Esophagus squamous epithelium (tissue), 5 donors: ENCODE measurements at regions not wholly inside any gene's neighbourhood (a gene's known extent, or its start where the extent isn't known, plus 50 kb on each side); places are given as distances from the start of the nearest gene placed in this dataset.

Experiments
- DNase-seq: peaks from one replicate; lab custom pipeline; 2025; lab: John Stamatoyannopoulos, UW
- H3K27ac ChIP-seq, 4 donors: fragments of 200-600 bp; sonication (generic); one replicate each; pipeline ENCODE4 v1.5.1; 2016 to 2019; ENCODE audit warnings: mild to moderate bottlenecking in 1 of 4
- H3K27me3 ChIP-seq, 4 donors: fragments of 200-600 bp; sonication (generic); 1 replicate in 3 of 4; 2 replicates in 1 of 4; pipeline versions ENCODE4 v1.5.1 to v1.6.0; 2017 to 2021; ENCODE audit warnings: antibody characterized with exemption in 1 of 4
- H3K36me3 ChIP-seq, 3 donors: fragments of 200-600 bp; sonication (generic); one replicate each; pipeline ENCODE4 v1.5.1; 2016 to 2019
- H3K4me1 ChIP-seq, 3 donors: fragments of 200-600 bp; sonication (generic); one replicate each; pipeline ENCODE4 v1.5.1; 2017 to 2019
- H3K4me3 ChIP-seq, 4 donors: fragments of 200-600 bp; sonication (generic); 1 replicate in 3 of 4; 2 replicates in 1 of 4; pipeline ENCODE4 v1.5.1; 2016 to 2019; ENCODE audit warnings: mild to moderate bottlenecking in 2 of 4, moderate library complexity in 1 of 4
- H3K9me3 ChIP-seq, 3 donors: fragments of 200-600 bp; sonication (generic); one replicate each; pipeline ENCODE4 v1.5.1; 2016 to 2019
- CTCF ChIP-seq, 6 experiments: fragments of 450-650 bp in 4 of 6; fragments of 200-600 bp in 2 of 6; sonication (generic) in 2 of 6; IDR thresholded peaks; one replicate each; pipeline ENCODE4 v1.5.1; 2016 to 2019; ENCODE audit warnings: antibody characterized with exemption in 6 of 6, mild to moderate bottlenecking in 4 of 6, moderate library complexity in 4 of 6
- POLR2A ChIP-seq, 4 donors: fragments of 450-650 bp; IDR thresholded peaks; one replicate each; pipeline ENCODE4 v1.6.1; 2017; ENCODE audit warnings: antibody characterized with exemption in 4 of 4, mild to moderate bottlenecking in 4 of 4, moderate library complexity in 3 of 4
- WGBS, 2 donors: methylation state at CpG; one replicate each; pipeline ENCODE4 v1.1.5; 2018; 5-methylcytosine and 5-hydroxymethylcytosine counted together
- intact Hi-C: fragments of 100-400 bp; cut with DNase I; formaldehyde crosslinking; loops from one replicate; pipeline ENCODE4 v1.15.0; 2022
- donor health status: DM: yes; HTN: yes; CAD: no.

- Histone ChIP-seq H3K36me3 (no peaks in the 10 kb centered on the region), H3K9me3 (no peaks in the 10 kb centered on the region), H3K4me3 (no peak overlapping the region), H3K4me1 (no peaks in the 10 kb centered on the region), H3K27me3 (no peaks in the 10 kb centered on the region), H3K27ac (no peak overlapping the region)
- no peak for TF ChIP-seq CTCF (IDR thresholded peaks at IDR 0.05)
- no peak for TF ChIP-seq POLR2A (IDR thresholded peaks at IDR 0.05)
- WGBS, 2 donors: 85 to 91% methylated on average over 4 of the region's 4 CpGs
- intact Hi-C loops: no loop called here
- DNase-seq: no peak
Measured at GRCh38 chr2:58871469-58872142, 630.5 kb upstream of the FANCL start.

GRCh38 chr2:58870704-58871103, 629.6 kb upstream of the FANCL start:
- Histone ChIP-seq H3K4me1 (no peaks in the 10 kb centered on the region), H3K27me3 (no peaks in the 10 kb centered on the region), H3K36me3 (no peaks in the 10 kb centered on the region), H3K4me3 (no peak overlapping the region), H3K27ac (no peak overlapping the region), H3K9me3 (no peaks in the 10 kb centered on the region)
- intact Hi-C loops: no loop called here
- TF ChIP-seq POLR2A (IDR thresholded peaks at IDR 0.05) (no peak), CTCF (IDR thresholded peaks at IDR 0.05) (no peak)
- no peak for DNase-seq
- 45 to 60% methylated on average over 2 of the region's 2 CpGs for WGBS, 2 donors

DNA sequence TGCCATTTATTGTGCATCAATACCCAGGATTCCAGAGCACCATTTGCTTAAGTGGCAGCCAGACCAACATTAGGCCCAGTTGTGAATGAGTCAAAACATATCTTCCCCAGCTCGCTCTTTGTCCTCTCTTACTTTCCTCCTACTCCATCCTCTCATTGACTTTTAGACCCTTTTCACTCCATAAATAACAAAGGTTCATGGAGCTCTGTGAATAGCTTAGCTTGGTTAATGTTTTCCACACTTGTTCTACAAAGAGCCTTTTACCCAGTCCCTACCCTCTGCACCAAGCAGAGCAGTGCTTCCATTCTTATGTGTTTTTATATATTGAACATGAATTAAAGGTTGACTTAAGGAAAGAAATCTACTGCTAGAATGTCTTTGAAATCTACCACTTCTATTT, 625.8 kb upstream of the FANCL start:
- Histone ChIP-seq H3K4me1 (no peaks in the 10 kb centered on the region), H3K27ac (no peak overlapping the region), H3K36me3 (no peaks in the 10 kb centered on the region), H3K27me3 (no peaks in the 10 kb centered on the region), H3K9me3 (no peaks in the 10 kb centered on the region), H3K4me3 (no peak overlapping the region)
- intact Hi-C loops: no loop called here
- no peak for DNase-seq
- WGBS, 2 donors: 71 to 78% methylated on average over 1 of the region's 1 CpG
- no peak for TF ChIP-seq CTCF (IDR thresholded peaks at IDR 0.05)
- no peak for TF ChIP-seq POLR2A (IDR thresholded peaks at IDR 0.05)

DNA sequence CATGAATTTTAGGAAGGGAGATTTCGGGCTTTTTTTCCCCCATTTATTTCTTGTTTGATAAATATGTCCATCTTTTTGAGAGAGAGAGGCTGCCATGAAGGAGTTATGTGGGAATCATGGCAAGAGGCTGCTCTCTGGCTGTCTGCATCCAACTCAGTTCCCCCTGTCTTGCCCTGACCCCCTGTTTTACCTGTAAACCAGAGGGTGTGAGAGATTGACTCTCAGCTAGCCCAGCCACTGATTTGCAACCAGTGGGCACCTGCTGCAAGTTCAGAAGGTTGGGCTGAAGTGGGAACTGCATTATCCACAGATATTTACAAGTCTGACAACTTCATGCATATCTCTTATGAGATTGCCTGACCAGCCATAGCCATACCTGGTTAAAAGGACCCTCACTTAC, 625.4 kb upstream of the FANCL start:
- H3K27ac ChIP-seq: no peak overlapping the region
- no peak overlapping the region for H3K4me3 ChIP-seq
- H3K4me1 ChIP-seq: no peaks in the 10 kb centered on the region
- DNase-seq: no peak
- no peaks in the 10 kb centered on the region for H3K36me3 ChIP-seq
- H3K9me3 ChIP-seq: no peaks in the 10 kb centered on the region
- H3K27me3 ChIP-seq: no peaks in the 10 kb centered on the region
- TF ChIP-seq CTCF (IDR thresholded peaks at IDR 0.05) (no peak), POLR2A (IDR thresholded peaks at IDR 0.05) (no peak)
- intact Hi-C loops: no loop called here
- WGBS, 2 donors: 36 to 58% methylated on average over 1 of the region's 1 CpG

DNA sequence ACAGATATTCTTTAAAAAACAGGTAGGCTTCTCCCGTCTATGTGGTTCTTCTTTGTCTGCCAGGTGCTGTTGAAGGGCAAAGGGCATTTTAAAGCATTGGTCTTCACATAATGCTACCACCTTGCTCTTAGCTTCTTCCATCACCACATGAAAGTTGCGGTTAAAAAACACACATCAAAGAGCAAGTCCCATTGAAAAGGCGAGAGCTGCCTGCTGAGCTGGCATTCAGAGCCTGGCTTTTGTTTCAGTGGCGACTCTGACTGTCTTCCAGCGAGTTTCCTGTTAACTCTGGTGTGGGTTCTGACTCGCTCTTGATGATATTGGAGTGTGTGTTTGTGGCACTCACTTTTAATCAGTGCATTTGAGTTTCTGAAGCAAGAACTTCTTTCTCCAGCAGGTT, 624.9 kb upstream of the FANCL start:
- Histone ChIP-seq H3K36me3 (no peaks in the 10 kb centered on the region), H3K27ac (no peak overlapping the region), H3K9me3 (no peaks in the 10 kb centered on the region), H3K4me1 (no peaks in the 10 kb centered on the region), H3K27me3 (no peaks in the 10 kb centered on the region), H3K4me3 (no peak overlapping the region)
- intact Hi-C loops: no loop called here
- 15 to 25% methylated on average over 6 of the region's 6 CpGs for WGBS, 2 donors
- TF ChIP-seq CTCF (IDR thresholded peaks at IDR 0.05) (no peak), POLR2A (IDR thresholded peaks at IDR 0.05) (no peak)
- no peak for DNase-seq
